Islet precursor cell (in vitro differentiated cells): ENCODE measurements at regions not wholly inside any gene's neighbourhood (a gene's known extent, or its start where the extent isn't known, plus 50 kb on each side); places are given as distances from the start of the nearest gene placed in this dataset.
"Not testable (repeated sequence)": the region's sequence is repeated elsewhere in the genome, so short reads cannot be mapped to it uniquely, and the experiment has no call there.

Experiments
- DNase-seq: peaks from one replicate; pipeline ENCODE4 v3.0.0-alpha.2; 2018

- not testable (repeated sequence) for DNase-seq
Observed at GRCh38 chr7:101679653-101680173, 50.6 kb upstream of the MYL10 start.

- no peak for DNase-seq
Observed at GRCh38 chr7:101680406-101681145, 51.5 kb upstream of the MYL10 start.

GRCh38 chr7:101681170-101682007 lies 52.3 kb upstream of the MYL10 start:
- peak; percentile 84 for DNase-seq

GRCh38 chr7:101684983-101685330 lies 55.9 kb upstream of the MYL10 start:
- no peak for DNase-seq

GRCh38 chr7:101686030-101686429 lies 56.9 kb upstream of the MYL10 start:
- no peak for DNase-seq

GRCh38 chr7:101687081-101687480 lies 58.0 kb upstream of the MYL10 start:
- no peak for DNase-seq

GRCh38 chr7:101687791-101688182 lies 58.7 kb upstream of the MYL10 start:
- no peak for DNase-seq

- peak; percentile 83 for DNase-seq
Observed at GRCh38 chr7:101688183-101688831, 59.2 kb upstream of the MYL10 start.

- DNase-seq, result no peak
Observed at GRCh38 chr7:101688995-101689907, 60.2 kb upstream of the MYL10 start.

GRCh38 chr7:101690061-101690460 lies 61.0 kb upstream of the MYL10 start:
- no peak for DNase-seq

GRCh38 chr7:101691822-101692384 lies 62.8 kb upstream of the MYL10 start:
- DNase-seq, result no peak

- no peak for DNase-seq
Observed at GRCh38 chr7:101693498-101694091, 64.5 kb upstream of the MYL10 start.

GRCh38 chr7:101698964-101699363 lies 69.9 kb upstream of the MYL10 start:
- DNase-seq, result no peak

- DNase-seq, result no peak
Observed at GRCh38 chr7:101699399-101699798, 70.3 kb upstream of the MYL10 start.

GRCh38 chr7:101699881-101700823 lies 71.1 kb upstream of the MYL10 start:
- no peak for DNase-seq

- DNase-seq, result no peak
Observed at GRCh38 chr7:101701153-101701794, 72.2 kb upstream of the MYL10 start.

- DNase-seq, result peak; percentile 90
Observed at GRCh38 chr7:101702362-101702850, 73.3 kb upstream of the MYL10 start.

GRCh38 chr7:101705331-101705730 lies 76.2 kb upstream of the MYL10 start:
- no peak for DNase-seq

- DNase-seq, result no peak
Observed at GRCh38 chr7:101707587-101707986, 78.5 kb upstream of the MYL10 start.

- no peak for DNase-seq
Observed at GRCh38 chr7:101708223-101708622, 79.1 kb upstream of the MYL10 start.
